Tibial nerve (tissue), 4 donors: ENCODE measurements at regions not wholly inside any gene's neighbourhood (a gene's known extent, or its start where the extent isn't known, plus 50 kb on each side); places are given as distances from the start of the nearest gene placed in this dataset.

ENCODE experiments used
- DNase-seq, 2 donors: peaks; one replicate each; pipeline ENCODE4 v3.0.0-alpha.2; 2019; ENCODE audit warnings: low spot score in 2 of 2
- H3K27ac ChIP-seq, 4 donors: fragments of 200-600 bp; sonication (generic) in 3 of 4; one replicate each; pipeline ENCODE4 v1.5.1; 2017 to 2019; ENCODE audit warnings: mild to moderate bottlenecking in 1 of 4
- H3K27me3 ChIP-seq, 2 donors: fragments of 200-600 bp; sonication (generic) in 1 of 2; one replicate each; pipeline versions ENCODE4 v1.5.1 to v1.6.0; 2017 to 2019
- H3K36me3 ChIP-seq, 3 donors: fragments of 200-600 bp; sonication (generic); one replicate each; pipeline ENCODE4 v1.5.1; 2018 to 2019
- H3K4me1 ChIP-seq, 4 donors: fragments of 200-600 bp; sonication (generic) in 3 of 4; one replicate each; pipeline ENCODE4 v1.5.1; 2017 to 2019
- H3K4me3 ChIP-seq, 4 donors: fragments of 200-600 bp; sonication (generic) in 3 of 4; one replicate each; pipeline ENCODE4 v1.5.1; 2017 to 2019; ENCODE audit warnings: mild to moderate bottlenecking in 1 of 4, moderate library complexity in 1 of 4
- H3K9me3 ChIP-seq, 4 donors: fragments of 200-600 bp; sonication (generic) in 3 of 4; one replicate each; pipeline ENCODE4 v1.5.1; 2017 to 2019
- EP300 ChIP-seq, 2 donors: sonication (generic); formaldehyde crosslinking; IDR thresholded peaks; one replicate each; pipeline ENCODE4 v1.6.1; 2017; ENCODE audit warnings: antibody characterized with exemption in 2 of 2, mild to moderate bottlenecking in 1 of 2
- POLR2A ChIP-seq, 2 donors: fragments of 450-650 bp; IDR thresholded peaks; one replicate each; pipeline ENCODE4 v1.6.1; 2017; ENCODE audit warnings: antibody characterized with exemption in 2 of 2, mild to moderate bottlenecking in 2 of 2, moderate library complexity in 2 of 2
- WGBS, 2 donors: methylation state at CpG; one replicate each; pipeline ENCODE4 v1.1.5; 2018; 5-methylcytosine and 5-hydroxymethylcytosine counted together
- TF ChIP-seq, protein P1 (sequence below), 5 experiments: fragments of 200-600 bp in 3 of 5; fragments of 450-650 bp in 2 of 5; sonication (generic) in 3 of 5; IDR thresholded peaks; one replicate each; pipeline ENCODE4 v1.5.1; 2016 to 2019; ENCODE audit warnings: antibody characterized with exemption in 5 of 5, mild to moderate bottlenecking in 3 of 5, moderate library complexity in 2 of 5

DNA sequence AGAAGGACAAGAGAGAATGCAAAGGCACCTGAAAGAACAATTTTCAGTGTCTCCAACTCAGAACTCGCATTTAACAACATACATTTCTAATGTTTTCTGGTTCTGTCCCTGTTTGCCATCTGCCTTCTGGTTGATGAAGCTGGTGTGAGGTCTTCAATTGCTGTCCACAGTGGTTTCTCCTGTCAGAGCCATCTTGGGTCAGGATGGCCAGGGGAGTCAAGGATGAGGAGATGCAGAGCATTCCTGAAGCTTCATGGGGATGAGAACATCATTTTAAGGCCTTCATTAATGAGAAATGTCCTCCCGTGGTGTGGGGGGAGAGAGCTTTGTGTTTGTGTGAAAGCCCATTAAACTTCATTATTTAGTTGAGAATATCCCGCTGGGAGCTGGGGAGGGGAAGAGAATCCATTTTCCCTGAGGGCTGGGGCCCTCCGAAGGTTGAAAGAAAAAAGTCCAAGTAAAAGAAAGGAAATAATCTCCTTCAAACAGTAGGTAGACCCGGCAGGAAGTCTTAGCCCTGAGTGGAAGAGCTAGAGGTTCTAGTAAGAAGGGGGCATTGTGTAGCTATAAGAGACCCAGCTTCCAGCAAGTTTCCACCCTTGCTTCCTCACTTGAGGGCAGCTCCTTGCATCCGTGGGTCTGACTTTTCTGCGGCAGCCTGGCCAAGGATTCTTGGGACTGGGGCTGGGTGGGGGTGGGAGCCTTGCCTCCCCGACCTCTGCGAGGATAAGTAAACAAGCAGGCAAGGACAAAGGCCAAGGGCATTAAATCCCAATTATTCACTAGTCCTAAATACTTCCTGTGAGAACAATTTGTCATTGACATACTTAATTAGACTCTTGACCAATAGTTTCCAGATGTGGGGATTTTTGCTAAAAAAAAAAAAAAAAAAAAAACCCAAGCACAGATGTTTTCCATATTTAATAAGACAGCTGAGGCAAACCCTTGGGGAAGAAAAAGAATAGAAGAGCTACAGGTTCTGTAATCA lies 119.2 kb downstream of the MSX2 start:
- no peak overlapping the region for H3K27ac ChIP-seq
- WGBS, 2 donors: 26 to 28% methylated on average over 9 of the region's 9 CpGs
- no peaks in the 10 kb centered on the region for H3K36me3 ChIP-seq
- no peak overlapping the region for H3K4me3 ChIP-seq
- H3K4me1 ChIP-seq: peaks cover 0 to 25% (median 0%) of the 10 kb centered on the region in 4 donors
- no peaks in the 10 kb centered on the region for H3K9me3 ChIP-seq
- TF ChIP-seq POLR2A (IDR thresholded peaks at IDR 0.05): no peak
- TF ChIP-seq, protein P1, sequence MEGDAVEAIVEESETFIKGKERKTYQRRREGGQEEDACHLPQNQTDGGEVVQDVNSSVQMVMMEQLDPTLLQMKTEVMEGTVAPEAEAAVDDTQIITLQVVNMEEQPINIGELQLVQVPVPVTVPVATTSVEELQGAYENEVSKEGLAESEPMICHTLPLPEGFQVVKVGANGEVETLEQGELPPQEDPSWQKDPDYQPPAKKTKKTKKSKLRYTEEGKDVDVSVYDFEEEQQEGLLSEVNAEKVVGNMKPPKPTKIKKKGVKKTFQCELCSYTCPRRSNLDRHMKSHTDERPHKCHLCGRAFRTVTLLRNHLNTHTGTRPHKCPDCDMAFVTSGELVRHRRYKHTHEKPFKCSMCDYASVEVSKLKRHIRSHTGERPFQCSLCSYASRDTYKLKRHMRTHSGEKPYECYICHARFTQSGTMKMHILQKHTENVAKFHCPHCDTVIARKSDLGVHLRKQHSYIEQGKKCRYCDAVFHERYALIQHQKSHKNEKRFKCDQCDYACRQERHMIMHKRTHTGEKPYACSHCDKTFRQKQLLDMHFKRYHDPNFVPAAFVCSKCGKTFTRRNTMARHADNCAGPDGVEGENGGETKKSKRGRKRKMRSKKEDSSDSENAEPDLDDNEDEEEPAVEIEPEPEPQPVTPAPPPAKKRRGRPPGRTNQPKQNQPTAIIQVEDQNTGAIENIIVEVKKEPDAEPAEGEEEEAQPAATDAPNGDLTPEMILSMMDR (IDR thresholded peaks at IDR 0.05): no peak
- peak in 1 of 2 donors; percentile 15 for TF ChIP-seq EP300 (IDR thresholded peaks at IDR 0.05)
- DNase-seq: no peak
- H3K27me3 ChIP-seq: no peaks in the 10 kb centered on the region

DNA sequence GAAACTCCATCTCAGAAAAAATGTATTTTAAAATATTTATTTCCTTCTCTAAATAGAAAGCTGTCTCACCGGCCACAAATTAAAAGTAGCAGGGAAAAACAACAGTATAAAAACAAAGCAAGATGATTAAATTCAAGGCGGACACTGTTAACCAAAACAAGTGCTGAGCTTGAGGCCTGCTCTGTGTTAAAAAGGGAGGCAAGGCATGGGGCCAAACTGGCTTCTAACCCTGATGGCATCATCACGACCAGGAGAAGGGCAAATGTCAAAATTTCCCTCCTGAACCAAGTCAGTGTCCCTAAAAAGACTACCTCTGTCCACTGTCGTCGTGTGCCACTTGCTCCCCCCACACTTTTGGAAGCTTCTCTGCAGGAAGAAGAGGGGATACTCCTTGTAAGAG lies 116.1 kb downstream of the MSX2 start:
- DNase-seq: no peak
- 59 to 67% methylated on average over 5 of the region's 5 CpGs for WGBS, 2 donors
- TF ChIP-seq, protein P1 (IDR thresholded peaks at IDR 0.05): no peak
- TF ChIP-seq EP300 (IDR thresholded peaks at IDR 0.05): no peak
- H3K27ac ChIP-seq: no peak overlapping the region
- H3K27me3 ChIP-seq: no peaks in the 10 kb centered on the region
- no peak overlapping the region for H3K4me3 ChIP-seq
- peaks cover 0 to 22% (median 0%) of the 10 kb centered on the region in 4 donors for H3K4me1 ChIP-seq
- H3K36me3 ChIP-seq: no peaks in the 10 kb centered on the region
- peaks cover 0 to 3% (median 0%) of the 10 kb centered on the region in 4 donors for H3K9me3 ChIP-seq

DNA sequence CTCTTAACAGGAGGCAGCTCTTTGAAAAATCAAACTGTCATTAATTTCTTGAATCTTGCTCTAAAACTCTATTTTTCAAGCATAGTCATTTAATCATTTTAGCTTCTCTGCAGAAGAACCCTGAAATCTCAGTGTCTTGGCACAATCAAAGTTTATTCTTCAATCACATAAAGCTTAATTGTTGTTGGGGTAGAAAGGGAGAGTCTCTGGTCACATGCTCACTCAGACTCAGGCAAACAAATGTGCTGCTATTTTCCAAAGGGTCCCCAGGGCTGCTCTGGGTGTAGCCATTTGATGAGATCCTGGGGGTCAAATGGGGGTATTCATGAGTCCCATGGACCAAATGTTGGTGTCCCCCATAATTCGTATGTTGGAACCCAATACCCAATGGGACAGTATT lies 114.8 kb downstream of the MSX2 start:
- no peaks in the 10 kb centered on the region for H3K27me3 ChIP-seq
- DNase-seq: no peak
- H3K9me3 ChIP-seq: peaks cover 0 to 3% (median 0%) of the 10 kb centered on the region in 4 donors
- peaks cover 0 to 11% (median 0%) of the 10 kb centered on the region in 4 donors for H3K4me1 ChIP-seq
- no peak overlapping the region for H3K4me3 ChIP-seq
- H3K36me3 ChIP-seq: no peaks in the 10 kb centered on the region
- no peak overlapping the region for H3K27ac ChIP-seq
- 43 to 82% methylated on average over 1 of the region's 1 CpG for WGBS, 2 donors
- TF ChIP-seq, protein P1 (IDR thresholded peaks at IDR 0.05): no peak
- TF ChIP-seq EP300 (IDR thresholded peaks at IDR 0.05) (no peak), POLR2A (IDR thresholded peaks at IDR 0.05) (no peak)

DNA sequence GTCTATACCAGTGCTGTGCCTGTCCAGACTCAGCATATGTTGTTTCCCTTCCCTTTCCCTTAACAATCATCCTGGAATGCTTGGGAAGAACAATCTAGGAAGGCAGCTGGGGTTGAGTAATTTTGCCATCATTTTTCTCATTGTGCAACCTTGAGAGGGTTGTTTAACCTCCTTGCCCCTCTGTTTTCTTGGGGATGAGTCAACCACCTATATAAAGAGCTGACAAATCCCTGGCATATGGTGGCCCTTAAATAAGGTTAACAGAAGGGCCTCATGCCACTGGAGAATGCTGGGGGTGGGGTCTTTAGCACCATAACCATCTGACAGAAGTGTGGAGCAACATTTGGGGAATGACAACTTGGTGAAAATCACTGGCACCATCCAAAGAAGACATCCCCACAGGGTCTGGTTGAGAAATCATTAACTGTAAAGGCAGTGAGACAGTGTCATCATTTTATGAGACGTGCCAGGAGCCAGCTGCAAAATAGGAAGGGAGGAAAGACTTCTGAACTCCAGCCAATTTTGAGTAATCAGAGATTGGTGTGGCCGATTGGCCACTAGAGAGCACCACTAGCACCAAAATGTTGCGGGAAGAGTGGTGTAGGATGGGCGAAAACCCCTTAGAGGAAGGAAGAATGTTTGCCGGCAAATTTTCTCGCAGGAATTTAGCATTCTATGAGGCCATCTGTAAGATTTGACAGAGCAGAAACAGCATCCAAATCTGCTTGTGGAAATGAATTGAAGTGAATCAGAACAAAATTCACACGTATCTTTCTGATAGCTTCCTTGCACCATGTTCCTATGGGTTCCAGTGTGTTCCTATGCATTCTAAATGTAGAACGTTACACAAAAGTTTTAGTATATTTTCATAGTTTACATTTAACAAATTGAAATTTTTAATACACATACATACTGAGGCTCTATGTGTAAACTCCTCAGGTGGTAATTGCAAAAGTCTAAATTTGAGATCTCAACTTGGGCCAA lies 113.8 kb downstream of the MSX2 start:
- H3K9me3 ChIP-seq: peaks cover 0 to 3% (median 0%) of the 10 kb centered on the region in 4 donors
- H3K27me3 ChIP-seq: no peaks in the 10 kb centered on the region
- no peak overlapping the region for H3K4me3 ChIP-seq
- DNase-seq: peak in 1 of 2 donors; percentile 63
- H3K4me1 ChIP-seq: peaks cover 0 to 3% (median 0%) of the 10 kb centered on the region in 4 donors
- no peak overlapping the region for H3K27ac ChIP-seq
- TF ChIP-seq POLR2A (IDR thresholded peaks at IDR 0.05): no peak
- peak in 1 of 2 donors; percentile 59 for TF ChIP-seq EP300 (IDR thresholded peaks at IDR 0.05)
- TF ChIP-seq, protein P1 (IDR thresholded peaks at IDR 0.05): peak in 1 of 5 experiments; percentile 10
- 34 to 38% methylated on average over 8 of the region's 8 CpGs for WGBS, 2 donors
- H3K36me3 ChIP-seq: no peaks in the 10 kb centered on the region
